CD14-positive monocyte (primary cell): ENCODE measurements at regions not wholly inside any gene's neighbourhood (a gene's known extent, or its start where the extent isn't known, plus 50 kb on each side); places are given as distances from the start of the nearest gene placed in this dataset.
"Not testable (repeated sequence)": the region's sequence is repeated elsewhere in the genome, so short reads cannot be mapped to it uniquely, and the experiment has no call there.

Source experiments
- DNase-seq, 3 donors: peaks; one replicate each; pipeline ENCODE4 v3.0.0-alpha.2; 2011 to 2022
- H2AFZ ChIP-seq: 2 replicates; pipeline ENCODE4 v1.6.0; 2012; ENCODE audit warnings: mild to moderate bottlenecking, low read depth, low read length, inconsistent platforms; ENCODE audit not compliant: insufficient read depth, poor library complexity, severe bottlenecking
- H3K27ac ChIP-seq, 2 donors: 1 replicate in 1 of 2; 2 replicates in 1 of 2; pipeline ENCODE4 v1.5.1; 2012 to 2013; ENCODE audit warnings: low read length in 2 of 2, control low read depth in 1 of 2, inconsistent platforms in 1 of 2, low read depth in 1 of 2, mild to moderate bottlenecking in 1 of 2
- H3K27me3 ChIP-seq, 2 donors: one replicate each; pipeline versions ENCODE4 v1.6.0 to v1.6.1; 2011 to 2013; ENCODE audit warnings: low read length in 2 of 2; ENCODE audit not compliant: control insufficient read depth in 2 of 2, insufficient read depth in 2 of 2
- H3K36me3 ChIP-seq, 2 donors: replicated peaks in 1 of 2; 1 replicate in 1 of 2; 2 replicates in 1 of 2; pipeline versions ENCODE4 v1.5.1 to v1.6.1; 2012 to 2013; ENCODE audit warnings: low read length in 2 of 2, control low read depth in 1 of 2, inconsistent platforms in 1 of 2, mild to moderate bottlenecking in 1 of 2; ENCODE audit not compliant: insufficient read depth in 2 of 2, control insufficient read depth in 1 of 2
- H3K4me1 ChIP-seq, 2 donors: 1 replicate in 1 of 2; 2 replicates in 1 of 2; pipeline versions ENCODE4 v1.5.1 to v1.6.1; 2012 to 2013; ENCODE audit warnings: low read length in 2 of 2, control low read depth in 1 of 2, inconsistent platforms in 1 of 2, mild to moderate bottlenecking in 1 of 2, moderate library complexity in 1 of 2; ENCODE audit not compliant: insufficient read depth in 2 of 2, control insufficient read depth in 1 of 2
- H3K4me2 ChIP-seq: replicated peaks from 2 replicates; pipeline ENCODE3; 2012; ENCODE audit warnings: low read length, moderate library complexity, mild to moderate bottlenecking; ENCODE audit not compliant: poor library complexity, severe bottlenecking; ENCODE audit errors: extremely low read depth
- H3K4me3 ChIP-seq, 3 experiments: fragments of 200-600 bp in 1 of 3; sonication (generic) in 1 of 3; replicated peaks in 1 of 3; 1 replicate in 2 of 3; 2 replicates in 1 of 3; pipeline ENCODE4 v1.5.1; 2011 to 2013; ENCODE audit warnings: low read length in 3 of 3, mild to moderate bottlenecking in 3 of 3, control low read depth in 2 of 3, low read depth in 2 of 3, inconsistent platforms in 1 of 3, moderate library complexity in 1 of 3
- H3K79me2 ChIP-seq: 2 replicates; pipeline ENCODE4 v1.6.0; 2012; ENCODE audit warnings: mild to moderate bottlenecking, control low read depth, inconsistent platforms, low read length, moderate library complexity; ENCODE audit not compliant: insufficient read depth
- H3K9ac ChIP-seq: 2 replicates; pipeline ENCODE4 v1.6.0; 2017; ENCODE audit warnings: low read length, mild to moderate bottlenecking; ENCODE audit not compliant: insufficient read depth, poor library complexity, severe bottlenecking
- H3K9me3 ChIP-seq, 2 donors: replicated peaks in 1 of 2; 1 replicate in 1 of 2; 2 replicates in 1 of 2; pipeline versions ENCODE4 v1.5.1 to v1.6.1; 2012 to 2013; ENCODE audit warnings: low read length in 2 of 2, control low read depth in 1 of 2; ENCODE audit not compliant: control insufficient read depth in 1 of 2, insufficient read depth in 1 of 2
- H4K20me1 ChIP-seq: 2 replicates; pipeline ENCODE4 v1.6.0; 2012; ENCODE audit warnings: mild to moderate bottlenecking, low read length, control low read depth, moderate library complexity; ENCODE audit not compliant: insufficient read depth
- H3K27ac Mint-ChIP-seq, 7 donors: one replicate each; pipeline ENCODE4 v1.8.0; 2020; ENCODE audit warnings: mild to moderate bottlenecking in 7 of 7, mixed read lengths in 7 of 7, moderate library complexity in 6 of 7, inconsistent platforms in 2 of 7
- H3K27me3 Mint-ChIP-seq, 3 donors: one replicate each; pipeline ENCODE4 v1.8.0; 2021 to 2022; ENCODE audit warnings: low read depth in 3 of 3, mild to moderate bottlenecking in 3 of 3, mixed read lengths in 3 of 3, moderate library complexity in 3 of 3, inconsistent platforms in 1 of 3
- H3K36me3 Mint-ChIP-seq, 2 donors: one replicate each; pipeline ENCODE4 v1.8.0; 2020; ENCODE audit warnings: mixed read lengths in 2 of 2, inconsistent platforms in 1 of 2, mild to moderate bottlenecking in 1 of 2
- H3K4me1 Mint-ChIP-seq: one replicate; pipeline ENCODE4 v1.8.0; 2020; ENCODE audit warnings: mild to moderate bottlenecking, mixed read lengths
- H3K4me3 Mint-ChIP-seq, 2 donors: one replicate each; pipeline ENCODE4 v1.8.0; 2020; ENCODE audit warnings: mild to moderate bottlenecking in 2 of 2, mixed read lengths in 2 of 2, moderate library complexity in 1 of 2
- H3K9me3 Mint-ChIP-seq, 7 donors: one replicate each; pipeline ENCODE4 v1.8.0; 2020 to 2022; ENCODE audit warnings: mixed read lengths in 7 of 7, mild to moderate bottlenecking in 6 of 7, moderate library complexity in 6 of 7, inconsistent platforms in 2 of 7
- WGBS: methylation state at CpG from one replicate; pipeline ENCODE4 v1.1.5; 2013; ENCODE audit warnings: missing lambda C conversion rate; ENCODE audit not compliant: insufficient coverage; 5-methylcytosine and 5-hydroxymethylcytosine counted together
- intact Hi-C, 2 donors: fragments of 100-400 bp; cut with micrococcal nuclease; formaldehyde crosslinking; loops; one replicate each; pipeline versions ENCODE4 v1.15.0 to v1.15.1; 2023
- TF ChIP-seq, protein P1 (sequence below): fragments of 200-600 bp; IDR thresholded peaks from one replicate; pipeline ENCODE4 v1.8.0; 2022; ENCODE audit warnings: antibody characterized with exemption, mild to moderate bottlenecking

- Mint-ChIP-seq H3K27me3 (peaks cover 0 to 2% (median 0%) of the 10 kb centered on the region in 3 donors), H3K4me3 (no peak overlapping the region), H3K9me3 (peaks cover 0 to 23% (median 10%) of the 10 kb centered on the region in 7 donors), H3K36me3 (no peaks in the 10 kb centered on the region), H3K27ac (no peak overlapping the region), H3K4me1 (no peaks in the 10 kb centered on the region)
- Histone ChIP-seq H3K9ac (no peak overlapping the region), H3K27me3 (no peaks in the 10 kb centered on the region), H3K4me2 (no peak overlapping the region), H3K27ac (no peak overlapping the region), H3K36me3 (no peaks in the 10 kb centered on the region), H2AFZ (no peak overlapping the region), H3K9me3 (peaks cover 7 to 22% of the 10 kb centered on the region in 2 donors), H3K4me3 (no peak overlapping the region), H3K4me1 (no peaks in the 10 kb centered on the region), H4K20me1 (no peaks in the 10 kb centered on the region), H3K79me2 (no peaks in the 10 kb centered on the region)
- TF ChIP-seq, protein P1, sequence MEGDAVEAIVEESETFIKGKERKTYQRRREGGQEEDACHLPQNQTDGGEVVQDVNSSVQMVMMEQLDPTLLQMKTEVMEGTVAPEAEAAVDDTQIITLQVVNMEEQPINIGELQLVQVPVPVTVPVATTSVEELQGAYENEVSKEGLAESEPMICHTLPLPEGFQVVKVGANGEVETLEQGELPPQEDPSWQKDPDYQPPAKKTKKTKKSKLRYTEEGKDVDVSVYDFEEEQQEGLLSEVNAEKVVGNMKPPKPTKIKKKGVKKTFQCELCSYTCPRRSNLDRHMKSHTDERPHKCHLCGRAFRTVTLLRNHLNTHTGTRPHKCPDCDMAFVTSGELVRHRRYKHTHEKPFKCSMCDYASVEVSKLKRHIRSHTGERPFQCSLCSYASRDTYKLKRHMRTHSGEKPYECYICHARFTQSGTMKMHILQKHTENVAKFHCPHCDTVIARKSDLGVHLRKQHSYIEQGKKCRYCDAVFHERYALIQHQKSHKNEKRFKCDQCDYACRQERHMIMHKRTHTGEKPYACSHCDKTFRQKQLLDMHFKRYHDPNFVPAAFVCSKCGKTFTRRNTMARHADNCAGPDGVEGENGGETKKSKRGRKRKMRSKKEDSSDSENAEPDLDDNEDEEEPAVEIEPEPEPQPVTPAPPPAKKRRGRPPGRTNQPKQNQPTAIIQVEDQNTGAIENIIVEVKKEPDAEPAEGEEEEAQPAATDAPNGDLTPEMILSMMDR: no peak
- WGBS: 92% methylated on average over 2 of the region's 2 CpGs
- intact Hi-C loops: no loop called here
- DNase-seq: no peak
Observed at GRCh38 chr6:121794630-121795029, 359.2 kb downstream of the GJA1 start.

- intact Hi-C loops, H3K4me2 ChIP-seq, H3K79me2 ChIP-seq, H3K9ac ChIP-seq, H3K36me3 ChIP-seq, H3K4me1 ChIP-seq, H3K27ac ChIP-seq, H3K27me3 Mint-ChIP-seq, H3K4me3 Mint-ChIP-seq, H4K20me1 ChIP-seq, H2AFZ ChIP-seq, H3K4me3 ChIP-seq, H3K27me3 ChIP-seq, H3K4me1 Mint-ChIP-seq, H3K36me3 Mint-ChIP-seq, DNase-seq, H3K27ac Mint-ChIP-seq: not testable (repeated sequence)
- WGBS: 94% methylated on average over 5 of the region's 6 CpGs
- H3K9me3 Mint-ChIP-seq: peaks cover 9 to 33% (median 19%) of the 10 kb centered on the region in 7 donors
- peaks cover 21 to 33% of the 10 kb centered on the region in 2 donors for H3K9me3 ChIP-seq
Observed at GRCh38 chr6:121797598-121797997, 362.2 kb downstream of the GJA1 start.

DNA sequence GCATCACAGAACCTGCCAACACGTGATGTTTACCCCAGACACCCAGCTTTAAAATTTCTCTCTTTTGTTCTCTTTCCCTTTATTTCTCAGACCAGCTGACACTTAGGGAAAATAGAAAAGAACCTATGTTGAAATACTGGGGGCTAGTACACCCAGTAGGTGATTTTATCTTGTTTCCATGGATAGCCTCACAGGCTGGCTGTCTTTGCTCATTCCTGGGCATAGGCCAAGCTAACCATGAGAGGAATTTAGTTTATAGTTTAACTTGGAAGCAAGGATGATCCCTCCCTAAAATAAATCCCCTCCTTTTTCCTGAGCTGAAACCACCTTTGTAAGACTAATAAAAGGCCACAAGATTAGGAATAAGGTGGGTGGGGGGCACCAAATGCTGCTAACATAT is 362.7 kb downstream of the GJA1 start:
- no CpG with 5 or more reads among the region's 1 CpG for WGBS
- H3K4me1 ChIP-seq, intact Hi-C loops, H4K20me1 ChIP-seq, H3K4me2 ChIP-seq, H3K36me3 ChIP-seq, DNase-seq, H3K27me3 Mint-ChIP-seq, H3K27me3 ChIP-seq, H2AFZ ChIP-seq, H3K79me2 ChIP-seq, H3K4me1 Mint-ChIP-seq, H3K9ac ChIP-seq, H3K4me3 ChIP-seq, H3K36me3 Mint-ChIP-seq, H3K27ac ChIP-seq, H3K27ac Mint-ChIP-seq, H3K4me3 Mint-ChIP-seq: not testable (repeated sequence)
- peaks cover 9 to 35% (median 21%) of the 10 kb centered on the region in 7 donors for H3K9me3 Mint-ChIP-seq
- H3K9me3 ChIP-seq: peaks cover 21 to 33% of the 10 kb centered on the region in 2 donors
